Astrocyte (in vitro differentiated cells and primary cell): ENCODE measurements at regions not wholly inside any gene's neighbourhood (a gene's known extent, or its start where the extent isn't known, plus 50 kb on each side); places are given as distances from the start of the nearest gene placed in this dataset.

ENCODE experiments used
- DNase-seq: peaks from one replicate; pipeline ENCODE4 v3.0.0-alpha.2; 2010; ENCODE audit warnings: low read depth
- FAIRE-seq: peaks from 2 replicates; lab custom pipeline; 2011; peaks lifted over from hg19 to GRCh38; lab: Jason Lieb, UNC
- H2AFZ ChIP-seq: 2 replicates; pipeline ENCODE4 v1.6.0; 2012; ENCODE audit warnings: low read depth, low read length, inconsistent platforms
- H3K27ac ChIP-seq: 2 replicates; pipeline ENCODE4 v1.5.1; 2011; ENCODE audit warnings: low read depth, low read length, inconsistent platforms
- H3K27me3 ChIP-seq: 2 replicates; pipeline ENCODE4 v1.6.0; 2011; ENCODE audit warnings: low read length, inconsistent platforms; ENCODE audit not compliant: insufficient read depth
- H3K36me3 ChIP-seq: 2 replicates; pipeline ENCODE4 v1.5.1; 2011; ENCODE audit warnings: low read length, inconsistent platforms; ENCODE audit not compliant: insufficient read depth
- H3K4me1 ChIP-seq: 2 replicates; pipeline ENCODE4 v1.5.1; 2011; ENCODE audit warnings: low read length, inconsistent platforms; ENCODE audit not compliant: insufficient read depth
- H3K4me2 ChIP-seq: 2 replicates; pipeline ENCODE4 v1.6.0; 2012; ENCODE audit warnings: low read length, inconsistent platforms
- H3K4me3 ChIP-seq: 2 replicates; pipeline ENCODE4 v1.5.1; 2011; ENCODE audit warnings: low read depth, mild to moderate bottlenecking, low read length, inconsistent platforms; ENCODE audit not compliant: insufficient read depth
- H3K79me2 ChIP-seq: 2 replicates; pipeline ENCODE4 v1.6.0; 2012; ENCODE audit warnings: mild to moderate bottlenecking, low read length, inconsistent platforms; ENCODE audit not compliant: insufficient read depth
- H3K9ac ChIP-seq: 2 replicates; pipeline ENCODE4 v1.6.0; 2012; ENCODE audit warnings: mild to moderate bottlenecking, low read length, inconsistent platforms
- H3K9me3 ChIP-seq: 2 replicates; pipeline ENCODE4 v1.5.1; 2012; ENCODE audit warnings: low read depth, mild to moderate bottlenecking, low read length, inconsistent platforms; ENCODE audit not compliant: insufficient read depth
- H4K20me1 ChIP-seq: 2 replicates; pipeline ENCODE4 v1.6.0; 2012; ENCODE audit warnings: low read length, inconsistent platforms; ENCODE audit not compliant: insufficient read depth
- H3K27ac Mint-ChIP-seq: one replicate; pipeline ENCODE4 v1.8.0; 2021; ENCODE audit warnings: mild to moderate bottlenecking, mixed read lengths; ENCODE audit not compliant: unreplicated experiment
- H3K27me3 Mint-ChIP-seq: one replicate; pipeline ENCODE4 v1.8.0; 2021; ENCODE audit warnings: low read depth, mixed read lengths; ENCODE audit not compliant: unreplicated experiment
- H3K36me3 Mint-ChIP-seq: one replicate; pipeline ENCODE4 v1.8.0; 2021; ENCODE audit warnings: low read depth, mixed read lengths; ENCODE audit not compliant: unreplicated experiment
- H3K4me1 Mint-ChIP-seq: one replicate; pipeline ENCODE4 v1.8.0; 2021; ENCODE audit warnings: low read depth, mixed read lengths; ENCODE audit not compliant: unreplicated experiment
- H3K4me3 Mint-ChIP-seq: one replicate; pipeline ENCODE4 v1.8.0; 2021; ENCODE audit warnings: mild to moderate bottlenecking, moderate library complexity, mixed read lengths; ENCODE audit not compliant: unreplicated experiment
- H3K9me3 Mint-ChIP-seq: one replicate; pipeline ENCODE4 v1.8.0; 2021; ENCODE audit warnings: mild to moderate bottlenecking, mixed read lengths; ENCODE audit not compliant: unreplicated experiment
- CTCF ChIP-seq: IDR thresholded peaks from 2 replicates; pipeline ENCODE4 v1.5.1; 2011; ENCODE audit warnings: low read depth, mild to moderate bottlenecking, inconsistent platforms, low read length, moderate library complexity; ENCODE audit not compliant: insufficient read depth
- EZH2 ChIP-seq: IDR thresholded peaks from 2 replicates; pipeline ENCODE4 v1.6.1; 2012; ENCODE audit warnings: mild to moderate bottlenecking, low read length, inconsistent platforms; ENCODE audit not compliant: insufficient read depth

- Histone ChIP-seq H3K4me3 (no peak overlapping the region), H2AFZ (no peak overlapping the region), H3K4me1 (no peaks in the 10 kb centered on the region), H3K9me3 (no peaks in the 10 kb centered on the region), H3K36me3 (no peaks in the 10 kb centered on the region), H3K4me2 (no peak overlapping the region), H3K9ac (no peak overlapping the region), H4K20me1 (no peaks in the 10 kb centered on the region), H3K27ac (no peak overlapping the region), H3K27me3 (peaks cover 24% of the 10 kb centered on the region), H3K79me2 (no peaks in the 10 kb centered on the region)
- H3K27me3 Mint-ChIP-seq = peaks cover 50% of the 10 kb centered on the region
- FAIRE-seq = no peak
- H3K4me3 Mint-ChIP-seq = no peak overlapping the region
- no peaks in the 10 kb centered on the region for H3K4me1 Mint-ChIP-seq
- DNase-seq = no peak
- H3K9me3 Mint-ChIP-seq = peaks cover 5% of the 10 kb centered on the region
- H3K36me3 Mint-ChIP-seq = no peaks in the 10 kb centered on the region
- no peak overlapping the region for H3K27ac Mint-ChIP-seq
- no peak for TF ChIP-seq EZH2
- no peak for TF ChIP-seq CTCF
These were observed 404.6 kb downstream of the RPS24 start for GRCh38 chr10:78437998-78438906.

DNA sequence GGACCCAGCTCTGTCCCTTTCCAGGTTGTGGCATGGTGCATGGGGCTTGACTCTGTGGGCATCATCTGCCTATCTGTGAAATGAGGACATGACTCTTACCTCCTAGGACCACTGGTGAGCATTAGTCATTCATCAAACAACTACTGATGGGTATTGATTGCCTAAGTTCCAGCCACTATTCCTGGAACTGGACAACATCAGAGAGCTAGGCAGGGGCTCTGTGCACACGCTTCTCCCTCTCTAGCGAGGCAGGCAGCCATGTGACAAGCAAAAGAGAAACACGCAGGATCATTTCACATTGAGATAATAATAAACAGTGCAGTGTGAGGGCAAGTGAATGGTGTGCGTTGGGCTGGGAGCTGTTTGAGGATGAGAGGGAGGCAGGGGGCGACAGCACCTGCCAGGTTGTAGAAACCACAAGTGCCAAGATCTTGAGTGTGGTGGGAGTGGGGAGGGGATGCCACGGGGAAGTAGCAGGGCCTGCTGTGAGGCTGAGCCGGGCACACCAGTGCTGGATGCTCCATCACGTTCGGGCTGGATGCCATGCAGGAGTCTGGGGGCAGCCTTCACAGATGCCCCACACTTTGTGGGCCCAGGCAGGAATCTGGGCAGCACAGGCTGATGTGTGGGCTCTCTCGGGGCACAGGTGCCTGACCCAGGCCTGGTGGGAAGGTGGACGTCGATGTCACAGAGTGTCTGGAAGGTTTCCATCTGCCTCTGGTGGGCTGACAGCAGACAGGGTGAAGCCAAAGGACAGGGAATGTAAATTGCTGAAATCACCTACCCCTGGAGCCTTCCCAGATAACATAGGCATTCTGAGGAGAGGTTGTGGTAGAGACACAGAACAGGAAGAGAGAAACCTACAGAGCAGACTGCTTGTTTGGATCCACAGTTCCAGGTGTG lies 405.5 kb downstream of the RPS24 start:
- Histone ChIP-seq H4K20me1 (no peaks in the 10 kb centered on the region), H3K4me2 (no peak overlapping the region), H3K36me3 (no peaks in the 10 kb centered on the region), H3K4me3 (no peak overlapping the region), H3K9ac (no peak overlapping the region), H3K4me1 (no peaks in the 10 kb centered on the region), H2AFZ (no peak overlapping the region), H3K79me2 (no peaks in the 10 kb centered on the region), H3K9me3 (no peaks in the 10 kb centered on the region), H3K27ac (no peak overlapping the region), H3K27me3 (peaks cover 24% of the 10 kb centered on the region)
- H3K36me3 Mint-ChIP-seq = no peaks in the 10 kb centered on the region
- H3K27me3 Mint-ChIP-seq = peaks cover 48% of the 10 kb centered on the region
- TF ChIP-seq EZH2 (no peak), CTCF (no peak)
- FAIRE-seq (no peak), DNase-seq (no peak)
- no peak overlapping the region for H3K4me3 Mint-ChIP-seq
- H3K4me1 Mint-ChIP-seq = no peaks in the 10 kb centered on the region
- H3K9me3 Mint-ChIP-seq = peaks cover 5% of the 10 kb centered on the region
- no peak overlapping the region for H3K27ac Mint-ChIP-seq
